H1 (cell line): ENCODE measurements at regions not wholly inside any gene's neighbourhood (a gene's known extent, or its start where the extent isn't known, plus 50 kb on each side); places are given as distances from the start of the nearest gene placed in this dataset.

Experiments
- CHD7 ChIP-seq: fragments of 300-600 bp; sonication (generic); IDR thresholded peaks from 2 replicates; pipeline ENCODE4 v1.7.1; 2012; ENCODE audit warnings: low read length, moderate library complexity, mild to moderate bottlenecking, inconsistent platforms; ENCODE audit not compliant: insufficient replicate concordance
- CREB1 ChIP-seq: IDR thresholded peaks from 2 replicates; pipeline ENCODE4 v1.6.1; 2012; ENCODE audit warnings: inconsistent platforms
- CTCF ChIP-seq, 3 experiments: IDR thresholded peaks; 1 replicate in 2 of 3; 2 replicates in 1 of 3; pipeline versions ENCODE4 v1.5.1 to v1.6.1; 2011; ENCODE audit warnings: low read length in 3 of 3, mild to moderate bottlenecking in 3 of 3, inconsistent platforms in 2 of 3, low read depth in 1 of 3, moderate library complexity in 1 of 3; ENCODE audit not compliant: insufficient read depth in 1 of 3; ENCODE audit errors: control extremely low read depth in 1 of 3
- E2F6 ChIP-seq: IDR thresholded peaks from 2 replicates; pipeline ENCODE4 v1.6.1; 2012; ENCODE audit warnings: inconsistent platforms
- EP300 ChIP-seq, 2 experiments: IDR thresholded peaks; 1 replicate in 1 of 2; 2 replicates in 1 of 2; pipeline ENCODE4 v1.6.1; 2011 to 2012; ENCODE audit warnings: low read depth in 2 of 2, low read length in 2 of 2, mild to moderate bottlenecking in 2 of 2, borderline replicate concordance in 1 of 2, inconsistent platforms in 1 of 2, moderate library complexity in 1 of 2
- FOSL1 ChIP-seq: IDR thresholded peaks from 2 replicates; pipeline ENCODE4 v1.6.1; 2011; ENCODE audit warnings: mild to moderate bottlenecking, low read depth, low read length, moderate library complexity; ENCODE audit not compliant: insufficient read depth
- POU5F1 ChIP-seq: IDR thresholded peaks from 2 replicates; pipeline ENCODE4 v1.6.1; 2011; ENCODE audit warnings: low read depth, mild to moderate bottlenecking, low read length, moderate library complexity
- RBBP5 ChIP-seq: IDR thresholded peaks from 2 replicates; pipeline ENCODE4 v1.7.1; 2012; ENCODE audit warnings: low read depth, mild to moderate bottlenecking, inconsistent platforms, low read length, moderate library complexity, borderline replicate concordance

DNA sequence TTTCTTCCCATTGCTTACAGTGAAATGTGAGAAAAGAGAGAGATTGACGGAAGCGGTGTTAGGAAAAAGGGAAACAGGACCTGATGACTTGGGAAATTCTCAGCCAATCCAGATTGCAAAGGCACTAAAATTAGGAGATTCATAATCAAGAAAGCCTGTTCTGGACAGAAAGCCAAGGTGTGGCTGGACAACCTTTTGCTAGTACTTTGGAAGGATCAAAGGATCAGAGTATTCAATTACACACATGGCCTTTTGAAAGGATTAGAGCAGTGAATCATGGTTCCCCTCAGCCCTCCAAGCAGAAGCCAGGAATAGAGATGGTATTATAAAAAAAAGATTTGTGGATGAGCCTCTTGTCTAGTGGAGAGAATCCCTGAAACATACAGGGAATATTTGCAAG lies 669.8 kb upstream of the ADAMTS5 start (continued):
- TF ChIP-seq CHD7 (no peak), CTCF (IDR thresholded peaks at IDR 0.05; ENCODE audit: control extremely low read depth in 1 of 3, insufficient read depth in 1 of 3, low read depth in 1 of 3, low read length in 3 of 3) (no peak), FOSL1 (no peak), E2F6 (no peak), EP300 (IDR thresholded peaks at IDR 0.05; ENCODE audit: borderline replicate concordance in 1 of 2, low read depth in 2 of 2, low read length in 2 of 2) (no peak), RBBP5 (no peak), CREB1 (no peak), POU5F1 (no peak)
- TF ChIP-seq, all 59 proteins: peak for 0
